Nephron (organoid): ENCODE measurements at regions not wholly inside any gene's neighbourhood (a gene's known extent, or its start where the extent isn't known, plus 50 kb on each side); places are given as distances from the start of the nearest gene placed in this dataset.

Experiments
- H3K27ac Mint-ChIP-seq, 3 experiments: 2 replicates each; pipeline ENCODE4 v1.8.0; 2020; ENCODE audit warnings: mixed read lengths in 3 of 3, mild to moderate bottlenecking in 2 of 3, moderate library complexity in 1 of 3
- H3K27me3 Mint-ChIP-seq: 2 replicates; pipeline ENCODE4 v1.8.0; 2021; ENCODE audit warnings: low read depth, mild to moderate bottlenecking, moderate library complexity, mixed read lengths
- H3K36me3 Mint-ChIP-seq: 2 replicates; pipeline ENCODE4 v1.8.0; 2020; ENCODE audit warnings: low read depth, mixed read lengths
- H3K4me1 Mint-ChIP-seq: 2 replicates; pipeline ENCODE4 v1.8.0; 2020; ENCODE audit warnings: mixed read lengths
- H3K4me3 Mint-ChIP-seq, 3 experiments: 2 replicates each; pipeline ENCODE4 v1.8.0; 2020; ENCODE audit warnings: mild to moderate bottlenecking in 3 of 3, mixed read lengths in 3 of 3, moderate library complexity in 2 of 3
- H3K9me3 Mint-ChIP-seq: 2 replicates; pipeline ENCODE4 v1.8.0; 2020; ENCODE audit warnings: mixed read lengths
- TF ChIP-seq, protein P1 (sequence below), 3 experiments: fragments of 200-600 bp; sonication (generic); IDR thresholded peaks; one replicate each; pipeline ENCODE4 v1.5.0; 2021; ENCODE audit warnings: antibody characterized with exemption in 3 of 3; ENCODE audit not compliant: unreplicated experiment in 3 of 3

DNA sequence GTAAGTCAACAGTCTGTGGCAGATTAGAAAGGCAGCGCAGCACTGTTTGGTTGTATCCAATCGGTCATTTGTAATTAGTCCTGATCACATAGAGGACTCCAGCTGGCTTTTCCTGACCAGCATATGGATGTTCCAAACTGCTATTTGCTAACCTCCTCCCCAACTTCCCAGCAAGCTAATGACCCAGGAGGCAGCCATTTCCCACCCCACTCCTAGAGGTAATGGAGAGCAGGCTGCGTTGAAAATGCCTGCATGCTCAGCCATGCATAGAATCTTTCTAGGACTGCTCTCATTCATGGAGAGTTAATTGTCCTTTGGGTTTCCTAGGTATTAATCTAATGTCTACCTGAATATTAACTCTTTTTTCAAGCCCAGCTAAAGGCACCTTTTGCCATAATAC is 850.6 kb upstream of the WWC1 start:
- no peak overlapping the region for H3K27ac Mint-ChIP-seq
- H3K4me3 Mint-ChIP-seq = no peak overlapping the region
- TF ChIP-seq, protein P1, sequence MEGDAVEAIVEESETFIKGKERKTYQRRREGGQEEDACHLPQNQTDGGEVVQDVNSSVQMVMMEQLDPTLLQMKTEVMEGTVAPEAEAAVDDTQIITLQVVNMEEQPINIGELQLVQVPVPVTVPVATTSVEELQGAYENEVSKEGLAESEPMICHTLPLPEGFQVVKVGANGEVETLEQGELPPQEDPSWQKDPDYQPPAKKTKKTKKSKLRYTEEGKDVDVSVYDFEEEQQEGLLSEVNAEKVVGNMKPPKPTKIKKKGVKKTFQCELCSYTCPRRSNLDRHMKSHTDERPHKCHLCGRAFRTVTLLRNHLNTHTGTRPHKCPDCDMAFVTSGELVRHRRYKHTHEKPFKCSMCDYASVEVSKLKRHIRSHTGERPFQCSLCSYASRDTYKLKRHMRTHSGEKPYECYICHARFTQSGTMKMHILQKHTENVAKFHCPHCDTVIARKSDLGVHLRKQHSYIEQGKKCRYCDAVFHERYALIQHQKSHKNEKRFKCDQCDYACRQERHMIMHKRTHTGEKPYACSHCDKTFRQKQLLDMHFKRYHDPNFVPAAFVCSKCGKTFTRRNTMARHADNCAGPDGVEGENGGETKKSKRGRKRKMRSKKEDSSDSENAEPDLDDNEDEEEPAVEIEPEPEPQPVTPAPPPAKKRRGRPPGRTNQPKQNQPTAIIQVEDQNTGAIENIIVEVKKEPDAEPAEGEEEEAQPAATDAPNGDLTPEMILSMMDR (IDR thresholded peaks at IDR 0.05; ENCODE audit: unreplicated experiment in 3 of 3) = no peak
- H3K36me3 Mint-ChIP-seq = no peaks in the 10 kb centered on the region
- no peaks in the 10 kb centered on the region for H3K9me3 Mint-ChIP-seq
- H3K27me3 Mint-ChIP-seq = no peaks in the 10 kb centered on the region
- no peaks in the 10 kb centered on the region for H3K4me1 Mint-ChIP-seq

DNA sequence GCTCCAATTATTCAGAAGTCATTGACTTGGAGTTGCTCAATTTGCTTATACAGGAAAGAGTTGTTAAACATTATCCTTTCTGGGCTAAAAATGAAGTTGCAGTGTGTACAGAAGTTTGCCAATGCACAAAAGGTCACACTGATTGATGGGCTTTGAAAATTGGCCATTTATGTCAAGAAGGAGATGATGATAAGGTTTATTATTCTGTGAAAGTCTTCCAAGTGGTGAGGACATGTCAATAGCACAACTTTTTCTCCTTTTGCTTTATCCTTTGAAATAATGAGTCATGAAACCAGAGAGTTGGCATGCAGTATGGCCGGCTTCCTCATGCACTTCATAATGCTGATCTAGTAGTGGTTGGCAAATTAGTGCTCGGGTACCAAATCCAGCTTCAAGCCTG is 848.5 kb upstream of the WWC1 start:
- TF ChIP-seq, protein P1 (IDR thresholded peaks at IDR 0.05; ENCODE audit: unreplicated experiment in 3 of 3) = no peak
- H3K4me3 Mint-ChIP-seq = no peak overlapping the region
- H3K27ac Mint-ChIP-seq = no peak overlapping the region
- no peaks in the 10 kb centered on the region for H3K9me3 Mint-ChIP-seq
- no peaks in the 10 kb centered on the region for H3K36me3 Mint-ChIP-seq
- H3K27me3 Mint-ChIP-seq = no peaks in the 10 kb centered on the region
- no peaks in the 10 kb centered on the region for H3K4me1 Mint-ChIP-seq

DNA sequence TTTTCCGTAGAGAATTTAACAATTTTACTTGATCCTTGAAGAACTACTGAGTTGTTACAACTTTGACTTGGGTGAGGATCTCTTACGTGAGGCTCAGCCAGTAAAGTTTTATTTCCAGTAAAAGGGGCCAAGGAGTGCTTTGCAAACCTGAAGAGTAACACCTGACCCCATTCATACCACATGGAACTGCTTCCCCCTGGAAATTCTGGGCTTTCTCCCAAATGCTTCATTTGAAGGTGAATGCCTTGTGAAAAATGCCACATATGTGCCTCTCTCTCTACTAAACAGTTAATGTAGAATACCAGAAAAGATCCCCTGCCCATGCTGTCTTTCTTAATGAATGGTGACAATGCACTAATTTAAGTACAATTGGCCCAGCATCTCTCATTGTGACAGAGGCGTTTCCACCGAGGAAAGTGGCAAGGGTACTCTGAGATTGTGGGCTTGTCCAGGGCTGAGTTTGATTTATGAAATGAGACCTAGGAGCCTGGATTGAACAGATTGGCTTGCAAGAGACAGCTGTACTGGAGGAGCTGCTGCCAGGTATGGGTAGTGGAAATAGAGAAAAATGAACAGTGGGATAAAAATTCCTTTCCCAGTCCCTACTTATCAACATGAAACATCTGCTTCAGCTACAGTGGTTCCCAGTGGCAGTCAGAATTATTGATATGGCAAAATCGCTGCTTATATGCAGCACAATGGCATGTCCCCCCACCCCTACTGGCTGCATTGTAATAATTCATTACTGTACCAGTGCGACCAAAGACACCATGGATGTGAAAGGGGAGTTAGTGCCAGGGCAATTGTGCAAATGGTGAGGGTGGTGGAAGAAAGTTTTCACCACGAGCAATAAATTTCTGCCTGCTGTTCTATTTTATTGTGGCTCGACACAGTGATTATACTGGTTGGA is 843.7 kb upstream of the WWC1 start:
- Mint-ChIP-seq H3K27ac (no peak overlapping the region), H3K27me3 (peaks cover 3% of the 10 kb centered on the region), H3K4me1 (no peaks in the 10 kb centered on the region), H3K4me3 (no peak overlapping the region), H3K9me3 (no peaks in the 10 kb centered on the region), H3K36me3 (no peaks in the 10 kb centered on the region)
- TF ChIP-seq, protein P1 (IDR thresholded peaks at IDR 0.05; ENCODE audit: unreplicated experiment in 3 of 3) = no peak

DNA sequence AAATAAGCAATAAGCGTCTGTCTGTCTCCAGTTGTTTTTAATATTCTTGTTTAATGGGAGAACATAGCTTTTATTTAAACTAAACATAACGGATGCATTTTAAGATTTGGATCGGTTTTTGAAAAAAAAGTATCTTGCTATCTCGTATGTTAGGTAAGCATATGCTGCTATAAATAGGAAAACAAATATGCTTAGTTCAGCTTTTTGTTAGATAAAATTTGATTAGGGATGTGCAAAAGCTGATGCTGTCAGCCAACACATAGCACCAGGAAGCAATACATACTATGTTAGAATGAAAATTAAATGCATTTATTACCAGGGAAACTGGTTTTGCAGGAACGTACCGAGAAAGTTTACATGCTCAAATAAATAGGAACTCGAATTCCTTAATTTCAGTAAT is 843.1 kb upstream of the WWC1 start:
- Mint-ChIP-seq H3K36me3 (no peaks in the 10 kb centered on the region), H3K4me3 (no peak overlapping the region), H3K27ac (no peak overlapping the region), H3K4me1 (no peaks in the 10 kb centered on the region), H3K9me3 (no peaks in the 10 kb centered on the region), H3K27me3 (peaks cover 3% of the 10 kb centered on the region)
- TF ChIP-seq, protein P1 (IDR thresholded peaks at IDR 0.05; ENCODE audit: unreplicated experiment in 3 of 3) = no peak

DNA sequence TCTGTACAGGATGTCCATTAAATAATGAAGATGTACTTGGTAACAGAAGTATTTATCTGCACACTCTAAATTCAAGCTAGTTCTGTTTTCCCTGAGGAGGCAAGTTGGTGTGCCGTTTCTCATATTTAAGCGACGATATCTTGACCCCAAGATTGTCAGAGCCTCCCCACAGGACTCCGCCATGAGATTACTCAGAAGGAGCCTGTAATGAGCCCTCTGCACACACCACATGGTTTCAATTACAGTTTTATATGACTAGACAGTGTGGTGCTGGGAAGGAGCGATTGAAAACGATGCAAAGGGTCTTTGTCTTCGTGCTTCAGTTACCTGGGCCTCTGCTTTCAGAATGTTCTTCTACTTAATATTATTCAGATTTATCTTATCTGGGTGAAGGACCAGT is 840.4 kb upstream of the WWC1 start:
- Mint-ChIP-seq H3K27me3 (peaks cover 3% of the 10 kb centered on the region), H3K4me3 (no peak overlapping the region), H3K4me1 (no peaks in the 10 kb centered on the region), H3K36me3 (no peaks in the 10 kb centered on the region), H3K9me3 (no peaks in the 10 kb centered on the region), H3K27ac (no peak overlapping the region)
- TF ChIP-seq, protein P1 (IDR thresholded peaks at IDR 0.05; ENCODE audit: unreplicated experiment in 3 of 3) = no peak

DNA sequence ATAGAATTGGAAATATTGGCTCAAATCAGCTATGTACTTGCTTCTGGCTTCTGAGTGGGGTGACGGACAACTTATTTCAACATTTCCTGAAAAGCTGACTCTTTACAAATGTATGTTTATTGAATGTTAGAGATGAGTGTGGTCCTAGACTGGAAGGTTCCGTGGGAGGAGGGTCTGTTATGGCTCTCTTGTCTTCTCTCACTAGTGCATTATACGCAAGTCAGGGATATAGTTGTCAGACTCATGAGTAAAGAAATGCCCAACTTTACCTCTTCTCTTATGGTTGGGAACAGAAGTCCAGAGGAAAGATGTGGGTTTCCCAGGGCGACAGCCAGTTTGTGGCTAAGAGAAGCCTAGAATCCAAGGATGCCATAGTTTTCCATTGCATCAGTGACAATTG is 839.3 kb upstream of the WWC1 start:
- Mint-ChIP-seq H3K9me3 (no peaks in the 10 kb centered on the region), H3K27me3 (peaks cover 3% of the 10 kb centered on the region), H3K27ac (no peak overlapping the region), H3K4me1 (no peaks in the 10 kb centered on the region), H3K4me3 (no peak overlapping the region), H3K36me3 (no peaks in the 10 kb centered on the region)
- TF ChIP-seq, protein P1 (IDR thresholded peaks at IDR 0.05; ENCODE audit: unreplicated experiment in 3 of 3) = no peak
